Heart left ventricle (tissue), 13 donors: ENCODE measurements at regions not wholly inside any gene's neighbourhood (a gene's known extent, or its start where the extent isn't known, plus 50 kb on each side); places are given as distances from the start of the nearest gene placed in this dataset.

Experiments
- CTCF ChIP-seq, 12 donors: fragments of 200-600 bp; sonication (generic) in 4 of 12; IDR thresholded peaks; one replicate each; pipeline versions ENCODE4 v1.5.0 to v1.8.0; 2018 to 2022; ENCODE audit warnings: antibody characterized with exemption in 12 of 12, mild to moderate bottlenecking in 5 of 12
- POLR2A ChIP-seq, 2 donors: fragments of 450-650 bp; IDR thresholded peaks; one replicate each; pipeline ENCODE4 v1.6.1; 2017; ENCODE audit warnings: antibody characterized with exemption in 2 of 2, mild to moderate bottlenecking in 2 of 2, moderate library complexity in 2 of 2
- donor health status: ischemic (EF 13 %, LVEDD 7.1; RV severe dilation, severe dysfunction).
- donor health status: DM: no; HTN: yes; CAD: no.
- donor health status: DM: no; HTN: no; CAD: no.
- donor health status: ischemic (EF 25% LVEDD 6.9; RV normal size, moderate dysfunction).
- donor health status: ischemic (EF 25% LVEDD 5.7; RV mildly dilated, moderate dysfunction).
- donor health status: ischemic (EF 35%, LVEDD 5.7; RV mildly dilated, moderate dysfunction).
- donor health status: nonischemic (EF 11% LVEDD 7.7; RV severe dilation, severe dysfunction).
- donor health status: DM: yes; HTN: yes; CAD: no.
- donor health status: PGD.
- donor health status: ischemic (EF 29% LVEDD 5.4; RV normal size, mild dysfunction).
- donor health status: nonischemic (EF 23%, LVEDD 6.1; RV moderate dilation, normal function).

GRCh38 chr6:131459005-131459404 is 114.0 kb upstream of the ARG1 start:
- no peak for TF ChIP-seq CTCF (IDR thresholded peaks at IDR 0.05)
- TF ChIP-seq POLR2A (IDR thresholded peaks at IDR 0.05), result no peak
